GM12878 (cell line): ENCODE measurements at regions not wholly inside any gene's neighbourhood (a gene's known extent, or its start where the extent isn't known, plus 50 kb on each side); places are given as distances from the start of the nearest gene placed in this dataset.

Experiments
- ATAC-seq: fragments of 200-7000 bp; cut with Tn5 transposase; 3 replicates; pipeline ENCODE4 v1.9.1; 2020; ENCODE audit warnings: mild to moderate bottlenecking, moderate library complexity
- BruUV-seq: library from RNA; stranded (reverse); fragments of 400-500 nt; replicated peaks from 2 replicates; lab custom pipeline; 2021; lab: Mats Ljungman, UMichigan
- CTCF ChIA-PET: fragments of 300-600 bp; sonication (Branson Sonifier 250); formaldehyde crosslinking; extraction: SDS; loops from one replicate; lab custom pipeline; 2021; ENCODE audit warnings: inconsistent platforms; lab: Yijun Ruan, JAX
- POLR2A ChIA-PET: fragments of 350-600 bp; formaldehyde crosslinking; extraction: SDS; loops from one replicate; lab custom pipeline; 2021; ENCODE audit warnings: inconsistent platforms; lab: Charles Lee
- RAD21 ChIA-PET: fragments of 300-600 bp; sonication (Branson Sonifier 250); formaldehyde crosslinking; loops from one replicate; lab custom pipeline; 2023; ENCODE audit warnings: antibody characterized with exemption; ENCODE audit not compliant: unreplicated experiment; lab: Charles Lee
- SMC1A ChIA-PET: fragments of 300-600 bp; sonication (Branson Sonifier 250); formaldehyde crosslinking; loops from one replicate; lab custom pipeline; 2023; ENCODE audit not compliant: unreplicated experiment, uncharacterized antibody; lab: Charles Lee
- DNase-seq: peaks from one replicate; pipeline ENCODE4 v3.0.0-alpha.2; 2011; ENCODE audit warnings: low read depth, low spot score
- FAIRE-seq: peaks from 3 replicates; lab custom pipeline; 2011; peaks lifted over from hg19 to GRCh38; lab: Jason Lieb, UNC
- H2AFZ ChIP-seq: 2 replicates; pipeline ENCODE4 v1.6.0; 2011; ENCODE audit warnings: low read depth, low read length, control low read depth; ENCODE audit not compliant: control insufficient read depth
- H3K27ac ChIP-seq: 2 replicates; pipeline ENCODE4 v1.5.1; 2011; ENCODE audit warnings: control low read depth; ENCODE audit not compliant: control insufficient read depth, insufficient read depth
- H3K27me3 ChIP-seq, 2 experiments: replicated peaks in 1 of 2; 2 replicates each; pipeline versions ENCODE4 v1.6.0 to v1.6.1; 2011; ENCODE audit warnings: low read length in 1 of 2; ENCODE audit not compliant: control insufficient read depth in 2 of 2, insufficient read depth in 2 of 2
- H3K36me3 ChIP-seq, 2 experiments: 2 replicates each; pipeline ENCODE4 v1.5.1; 2011; ENCODE audit warnings: low read length in 1 of 2; ENCODE audit not compliant: control insufficient read depth in 2 of 2, insufficient read depth in 2 of 2
- H3K4me1 ChIP-seq: 2 replicates; pipeline ENCODE4 v1.6.1; 2011; ENCODE audit warnings: mild to moderate bottlenecking, low read length, moderate library complexity, mixed read lengths; ENCODE audit not compliant: control insufficient read depth, insufficient read depth
- H3K4me2 ChIP-seq: 2 replicates; pipeline ENCODE4 v1.6.0; 2011; ENCODE audit warnings: control low read depth; ENCODE audit not compliant: control insufficient read depth, insufficient read depth
- H3K4me3 ChIP-seq: fragments of 200-600 bp; sonication (generic); 2 replicates; pipeline ENCODE4 v1.5.1; 2016
- H3K79me2 ChIP-seq: 2 replicates; pipeline ENCODE4 v1.6.0; 2011; ENCODE audit warnings: low read length; ENCODE audit not compliant: control insufficient read depth, insufficient read depth
- H3K9ac ChIP-seq: 2 replicates; pipeline ENCODE4 v1.8.0; 2011; ENCODE audit warnings: low read length, control low read depth, mixed read lengths; ENCODE audit not compliant: control insufficient read depth, insufficient read depth
- H3K9me3 ChIP-seq: replicated peaks from 3 replicates; pipeline ENCODE4 v1.5.1; 2011; ENCODE audit warnings: mild to moderate bottlenecking, low read length; ENCODE audit not compliant: control insufficient read depth, insufficient read depth
- H4K20me1 ChIP-seq: 2 replicates; pipeline ENCODE4 v1.6.0; 2011; ENCODE audit not compliant: control insufficient read depth, insufficient read depth
- BMI1 ChIP-seq: fragments of 450-650 bp; IDR thresholded peaks from 2 replicates; pipeline ENCODE4 v1.6.1; 2016; ENCODE audit warnings: mild to moderate bottlenecking, moderate library complexity, borderline replicate concordance
- CREM ChIP-seq: IDR thresholded peaks from 2 replicates; pipeline ENCODE4 v1.6.1; 2014; ENCODE audit warnings: antibody characterized with exemption, low read depth
- ETV6 ChIP-seq, 2 experiments: fragments of 450-650 bp in 1 of 2; IDR thresholded peaks in 1 of 2; conservative IDR thresholded peaks in 1 of 2; 2 replicates each; pipeline ENCODE4 v1.6.1; 2014; ENCODE audit warnings: antibody characterized with exemption in 1 of 2, borderline replicate concordance in 1 of 2, low read depth in 1 of 2, mild to moderate bottlenecking in 1 of 2, moderate library complexity in 1 of 2
- KAT2A ChIP-seq: conservative IDR thresholded peaks from 2 replicates; pipeline ENCODE4 v1.6.1; 2011; ENCODE audit warnings: low read depth, low read length; ENCODE audit not compliant: control insufficient read depth
- RFX5 ChIP-seq: IDR thresholded peaks from 2 replicates; pipeline ENCODE4 v1.6.1; 2011; ENCODE audit warnings: low read depth, low read length, improper control_type of control experiment
- YY1 ChIP-seq: IDR thresholded peaks from 2 replicates; pipeline ENCODE4 v1.6.1; 2011; ENCODE audit warnings: low read depth, mild to moderate bottlenecking, low read length
- WGBS: methylation state at CpG from one replicate; pipeline ENCODE4 v1.1.6; 2016; ENCODE audit warnings: low lambda C conversion rate; ENCODE audit not compliant: insufficient replicate concordance, insufficient coverage; ENCODE audit errors: missing lambda C conversion rate; 5-methylcytosine and 5-hydroxymethylcytosine counted together
- in situ Hi-C: fragments of 300-500 bp; cut with MboI; formaldehyde crosslinking; loops from 9 replicates; pipeline ENCODE4 v1.14.3; 2018; ENCODE audit warnings: mixed read lengths
- intact Hi-C: fragments of 100-400 bp; cut with micrococcal nuclease; formaldehyde crosslinking; loops from one replicate; pipeline ENCODE4 v1.14.2; 2022; ENCODE audit not compliant: unreplicated experiment

DNA sequence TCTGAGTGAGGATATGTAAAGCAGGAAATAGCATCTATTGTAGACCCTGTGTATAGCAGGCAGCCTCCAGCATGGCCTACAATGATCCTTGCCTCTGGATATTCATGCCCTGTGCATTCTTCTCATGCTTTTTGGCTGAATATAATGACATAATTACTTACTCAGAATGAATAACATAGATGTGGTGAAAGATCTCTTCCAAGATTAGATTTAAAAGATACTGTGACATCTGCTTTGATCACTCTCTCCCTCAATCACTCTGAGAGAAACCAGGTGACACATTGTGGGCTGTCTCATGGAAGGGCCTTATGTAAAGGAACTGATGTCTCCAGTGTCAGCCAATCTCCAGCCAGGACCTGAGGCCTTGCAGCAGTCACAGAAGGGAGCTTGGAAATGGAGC is 376.7 kb downstream of the DNAH5 start:
- ChIA-PET SMC1A (no interaction called here), POLR2A (no interaction called here)
- TF ChIP-seq BMI1: no peak
- no peak for TF ChIP-seq KAT2A
- TF ChIP-seq CREM: no peak
- TF ChIP-seq, all 136 proteins: peak for 0
- H3K27ac ChIP-seq: no peak overlapping the region
- BruUV-seq: no TSS peak
- no peak overlapping the region for H3K4me2 ChIP-seq
- H3K79me2 ChIP-seq: no peaks in the 10 kb centered on the region
- ChIA-PET RAD21 (no interaction called here), CTCF (no interaction called here)
- H3K4me3 ChIP-seq: no peak overlapping the region
- ATAC-seq (no peak), DNase-seq (no peak), FAIRE-seq (no peak)
- no peaks in the 10 kb centered on the region for H4K20me1 ChIP-seq
- in situ Hi-C loops (no loop called here), intact Hi-C loops (no loop called here)
- no peak overlapping the region for H2AFZ ChIP-seq
- H3K4me1 ChIP-seq: no peaks in the 10 kb centered on the region
- no peaks in the 10 kb centered on the region for H3K9me3 ChIP-seq
- no peak overlapping the region for H3K9ac ChIP-seq
- no peaks in the 10 kb centered on the region for H3K36me3 ChIP-seq
- H3K27me3 ChIP-seq: no peaks in the 10 kb centered on the region

GRCh38 chr5:13566871-13567339 is 377.6 kb downstream of the DNAH5 start:
- Histone ChIP-seq H3K9ac (no peak overlapping the region), H3K4me3 (no peak overlapping the region), H4K20me1 (no peaks in the 10 kb centered on the region), H2AFZ (no peak overlapping the region), H3K4me2 (no peak overlapping the region), H3K79me2 (no peaks in the 10 kb centered on the region), H3K27ac (no peak overlapping the region), H3K4me1 (no peaks in the 10 kb centered on the region), H3K36me3 (no peaks in the 10 kb centered on the region), H3K9me3 (no peaks in the 10 kb centered on the region), H3K27me3 (no peaks in the 10 kb centered on the region)
- FAIRE-seq: no peak
- BruUV-seq: no TSS peak
- CTCF ChIA-PET: no interaction called here
- in situ Hi-C loops (no loop called here), intact Hi-C loops (no loop called here)
- RAD21 ChIA-PET: no interaction called here
- ATAC-seq: no peak
- SMC1A ChIA-PET: interaction anchor here (0.9 kb wide), 1 partner anchor 21 kb away, joined by 3 read pairs; no protein-coding TSS in a partner anchor
- WGBS: 41% methylated on average over 3 of the region's 3 CpGs
- DNase-seq: no peak
- POLR2A ChIA-PET: no interaction called here
- TF ChIP-seq RFX5 (no peak), YY1 (no peak), ETV6 (conservative IDR thresholded peaks at IDR 0.05 in 1 of 2, IDR thresholded peaks at IDR 0.05 in 1 of 2; ENCODE audit: borderline replicate concordance in 1 of 2, low read depth in 1 of 2) (no peak)
- TF ChIP-seq, all 136 proteins: peak for 0
